ENCODE measurements at regions not wholly inside any gene's neighbourhood (a gene's known extent, or its start where the extent isn't known, plus 50 kb on each side); places are given as distances from the start of the nearest gene placed in this dataset.

DNA sequence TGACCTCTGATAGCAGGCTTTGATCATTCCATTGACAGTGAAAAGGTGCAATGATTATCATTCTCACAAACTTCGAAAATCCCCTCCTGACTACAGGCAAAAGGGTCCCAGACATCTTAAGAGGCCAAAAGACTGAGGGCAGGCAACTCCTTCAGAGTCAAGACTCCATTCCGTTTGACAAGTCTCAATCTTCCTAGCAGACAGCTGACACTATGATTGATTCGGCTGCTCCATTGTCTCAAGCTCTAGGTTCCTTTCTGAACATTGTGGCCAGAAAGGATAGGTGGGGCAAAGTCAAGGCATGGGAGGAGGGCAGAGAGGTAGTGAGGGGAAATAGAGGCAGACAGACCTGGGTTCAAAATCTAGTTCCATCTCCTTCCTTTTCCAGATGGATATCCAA lies 53.7 kb upstream of the MAN1A2 start:
- no peak for TF ChIP-seq TOX (CRISPR knock-in tag; IDR thresholded peaks at IDR 0.05; ENCODE audit: borderline replicate concordance)
- TF ChIP-seq, protein P1, sequence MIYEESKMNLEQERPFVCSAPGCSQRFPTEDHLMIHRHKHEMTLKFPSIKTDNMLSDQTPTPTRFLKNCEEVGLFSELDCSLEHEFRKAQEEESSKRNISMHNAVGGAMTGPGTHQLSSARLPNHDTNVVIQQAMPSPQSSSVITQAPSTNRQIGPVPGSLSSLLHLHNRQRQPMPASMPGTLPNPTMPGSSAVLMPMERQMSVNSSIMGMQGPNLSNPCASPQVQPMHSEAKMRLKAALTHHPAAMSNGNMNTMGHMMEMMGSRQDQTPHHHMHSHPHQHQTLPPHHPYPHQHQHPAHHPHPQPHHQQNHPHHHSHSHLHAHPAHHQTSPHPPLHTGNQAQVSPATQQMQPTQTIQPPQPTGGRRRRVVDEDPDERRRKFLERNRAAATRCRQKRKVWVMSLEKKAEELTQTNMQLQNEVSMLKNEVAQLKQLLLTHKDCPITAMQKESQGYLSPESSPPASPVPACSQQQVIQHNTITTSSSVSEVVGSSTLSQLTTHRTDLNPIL (CRISPR knock-in tag; IDR thresholded peaks at IDR 0.05; ENCODE audit: low read depth) = no peak
